Immature natural killer cell (primary cell): ENCODE measurements at regions not wholly inside any gene's neighbourhood (a gene's known extent, or its start where the extent isn't known, plus 50 kb on each side); places are given as distances from the start of the nearest gene placed in this dataset.
"Not testable (repeated sequence)": the region's sequence is repeated elsewhere in the genome, so short reads cannot be mapped to it uniquely, and the experiment has no call there.

Source experiments
- DNase-seq, 3 donors: peaks; one replicate each; pipeline ENCODE4 v3.0.0; 2022; ENCODE audit warnings: mixed read lengths in 1 of 3
- H3K27ac Mint-ChIP-seq, 6 donors: one replicate each; pipeline ENCODE4 v1.8.0; 2020; ENCODE audit warnings: mixed read lengths in 6 of 6, mild to moderate bottlenecking in 5 of 6, inconsistent platforms in 4 of 6, moderate library complexity in 3 of 6
- H3K27me3 Mint-ChIP-seq, 3 donors: one replicate each; pipeline ENCODE4 v1.8.0; 2020 to 2021; ENCODE audit warnings: low read depth in 3 of 3, mild to moderate bottlenecking in 3 of 3, mixed read lengths in 3 of 3, moderate library complexity in 3 of 3, inconsistent platforms in 1 of 3
- H3K36me3 Mint-ChIP-seq, 3 donors: one replicate each; pipeline ENCODE4 v1.8.0; 2020; ENCODE audit warnings: mixed read lengths in 3 of 3, inconsistent platforms in 2 of 3, mild to moderate bottlenecking in 2 of 3
- H3K4me1 Mint-ChIP-seq, 2 donors: one replicate each; pipeline ENCODE4 v1.8.0; 2020; ENCODE audit warnings: inconsistent platforms in 2 of 2, mild to moderate bottlenecking in 2 of 2, mixed read lengths in 2 of 2, moderate library complexity in 1 of 2
- H3K4me3 Mint-ChIP-seq, 5 donors: one replicate each; pipeline ENCODE4 v1.8.0; 2020; ENCODE audit warnings: mild to moderate bottlenecking in 5 of 5, mixed read lengths in 5 of 5, inconsistent platforms in 3 of 5, moderate library complexity in 3 of 5
- H3K9me3 Mint-ChIP-seq, 6 donors: one replicate each; pipeline ENCODE4 v1.8.0; 2020; ENCODE audit warnings: mild to moderate bottlenecking in 6 of 6, mixed read lengths in 6 of 6, inconsistent platforms in 4 of 6, moderate library complexity in 3 of 6

DNA sequence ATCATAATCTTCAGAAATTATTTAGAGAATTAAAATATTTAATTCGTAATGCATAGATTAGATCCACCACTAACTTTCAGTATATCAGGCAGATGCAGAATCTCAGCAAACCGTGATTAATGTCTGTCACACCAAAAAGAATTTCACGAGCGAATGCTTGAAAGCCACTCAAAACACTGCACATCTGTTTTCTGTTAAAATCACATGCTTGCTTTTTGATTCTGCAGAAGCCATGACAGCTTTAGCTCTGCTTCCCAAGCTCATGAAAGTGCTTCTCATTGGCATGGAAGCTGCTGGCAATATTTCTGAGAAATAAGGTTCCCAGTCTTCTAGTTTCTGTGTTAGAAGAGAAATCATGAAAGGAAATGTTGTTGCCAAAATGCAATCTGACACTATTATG is 837.8 kb upstream of the LRRN3 start:
- DNase-seq = no peak
- Mint-ChIP-seq H3K4me3 (no peak overlapping the region), H3K27me3 (peaks cover 0 to 2% (median 0%) of the 10 kb centered on the region in 3 donors), H3K9me3 (peaks cover 0 to 45% (median 10%) of the 10 kb centered on the region in 6 donors), H3K36me3 (no peaks in the 10 kb centered on the region), H3K27ac (no peak overlapping the region), H3K4me1 (no peaks in the 10 kb centered on the region)

DNA sequence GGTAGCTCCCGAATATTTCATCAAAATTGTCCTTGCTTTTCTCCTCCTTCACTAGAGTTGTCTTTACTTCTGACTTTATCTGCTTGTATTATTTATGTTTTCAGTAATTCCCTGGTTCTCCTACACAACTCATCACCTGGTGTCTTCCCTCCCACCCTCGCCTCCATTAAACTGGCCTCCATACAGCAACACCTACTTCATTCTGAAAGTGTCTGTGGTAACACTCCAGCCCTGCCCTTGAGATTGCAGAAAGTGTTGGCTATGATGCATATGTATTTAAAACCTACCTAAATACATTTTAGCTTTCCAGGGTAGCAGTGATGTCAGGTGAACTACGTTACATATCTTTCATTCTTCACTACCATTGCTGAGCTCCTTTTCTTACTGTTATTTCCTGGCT is 833.3 kb upstream of the LRRN3 start:
- Mint-ChIP-seq H3K36me3 (no peaks in the 10 kb centered on the region), H3K9me3 (peaks cover 0 to 47% (median 18%) of the 10 kb centered on the region in 6 donors)

DNA sequence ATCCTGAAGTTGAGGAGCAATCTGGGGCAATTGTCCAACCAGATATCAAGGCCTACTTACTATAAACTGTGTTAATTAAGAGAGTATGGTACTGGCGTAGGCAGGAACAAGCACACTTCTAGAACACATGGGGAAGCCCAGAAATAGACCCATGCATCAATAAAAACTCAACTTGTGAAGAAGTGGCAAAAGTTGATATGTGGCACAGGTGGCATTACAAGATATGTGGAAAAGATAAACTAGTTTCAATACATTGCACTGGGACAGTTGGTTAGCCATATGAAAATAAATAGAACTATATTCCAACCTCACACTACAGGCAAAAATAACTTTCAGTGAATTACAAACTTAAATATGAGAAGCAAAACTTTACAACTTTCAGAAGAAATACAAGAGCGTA is 828.7 kb upstream of the LRRN3 start:
- DNase-seq = no peak
- H3K36me3 Mint-ChIP-seq = no peaks in the 10 kb centered on the region
- H3K4me1 Mint-ChIP-seq = no peaks in the 10 kb centered on the region
- H3K27me3 Mint-ChIP-seq = peaks cover 0 to 2% (median 0%) of the 10 kb centered on the region in 3 donors
- peaks cover 4 to 43% (median 26%) of the 10 kb centered on the region in 6 donors for H3K9me3 Mint-ChIP-seq
- H3K27ac Mint-ChIP-seq = no peak overlapping the region
- no peak overlapping the region for H3K4me3 Mint-ChIP-seq

More for the DNA sequence above, 833.3 kb upstream of the LRRN3 start:
- H3K4me1 Mint-ChIP-seq = no peaks in the 10 kb centered on the region
- no peak for DNase-seq
- H3K27me3 Mint-ChIP-seq = peaks cover 0 to 2% (median 0%) of the 10 kb centered on the region in 3 donors
- no peak overlapping the region for H3K27ac Mint-ChIP-seq
- H3K4me3 Mint-ChIP-seq = no peak overlapping the region

DNA sequence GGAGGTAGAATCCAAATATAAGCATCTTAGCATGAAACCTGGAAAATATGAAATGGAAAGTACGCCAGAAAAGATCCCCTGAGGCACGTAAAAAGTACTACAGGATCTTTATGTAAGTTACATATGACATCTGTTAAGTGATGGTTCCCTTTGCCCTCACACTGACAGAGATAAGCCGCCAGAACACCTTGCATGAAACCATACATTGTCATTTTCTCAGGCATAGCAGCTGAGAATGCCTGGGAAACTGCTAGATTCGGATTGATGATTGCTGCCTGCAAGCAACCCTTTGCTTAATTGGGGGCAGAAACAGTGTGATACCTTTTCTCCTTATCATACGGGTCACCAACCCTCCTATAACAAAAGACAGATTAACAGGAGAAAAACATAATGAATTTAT is 826.6 kb upstream of the LRRN3 start:
- Mint-ChIP-seq H3K27ac (no peak overlapping the region), H3K4me3 (no peak overlapping the region), H3K27me3 (no peaks in the 10 kb centered on the region), H3K36me3 (no peaks in the 10 kb centered on the region), H3K4me1 (no peaks in the 10 kb centered on the region), H3K9me3 (peaks cover 6 to 54% (median 28%) of the 10 kb centered on the region in 6 donors)
- DNase-seq = no peak

GRCh38 chr7:110281362-110281761 is 809.6 kb upstream of the LRRN3 start:
- Mint-ChIP-seq H3K27me3 (peaks cover 0 to 2% (median 0%) of the 10 kb centered on the region in 3 donors), H3K9me3 (peaks cover 6 to 24% (median 8%) of the 10 kb centered on the region in 6 donors), H3K4me1 (no peaks in the 10 kb centered on the region), H3K4me3 (no peak overlapping the region), H3K36me3 (no peaks in the 10 kb centered on the region), H3K27ac (no peak overlapping the region)
- no peak for DNase-seq

- H3K36me3 Mint-ChIP-seq = no peaks in the 10 kb centered on the region
- no peak for DNase-seq
- peaks cover 4 to 33% (median 11%) of the 10 kb centered on the region in 6 donors for H3K9me3 Mint-ChIP-seq
- no peaks in the 10 kb centered on the region for H3K4me1 Mint-ChIP-seq
- H3K4me3 Mint-ChIP-seq = no peak overlapping the region
- H3K27me3 Mint-ChIP-seq = no peaks in the 10 kb centered on the region
- no peak overlapping the region for H3K27ac Mint-ChIP-seq
Measured at GRCh38 chr7:110283056-110283455, 807.9 kb upstream of the LRRN3 start.

DNA sequence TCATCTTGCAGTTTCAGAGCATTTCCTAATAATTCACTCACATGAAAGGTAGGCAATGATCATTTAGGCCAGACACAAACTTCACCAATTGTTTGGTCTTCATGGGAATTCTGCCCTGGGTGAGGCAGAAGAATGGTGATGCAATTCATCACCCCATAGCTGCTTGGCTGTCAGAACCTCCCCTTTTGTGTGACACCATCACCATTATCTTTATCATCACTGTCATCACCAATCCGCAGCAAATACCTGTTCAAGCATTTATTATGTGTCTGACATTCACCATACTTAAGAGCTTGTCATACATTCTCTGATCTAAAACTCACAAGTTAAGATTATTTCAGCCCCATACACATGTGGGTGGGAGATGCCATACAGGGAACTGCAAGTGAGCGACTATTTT is 799.5 kb upstream of the LRRN3 start:
- Mint-ChIP-seq H3K4me3 (no peak overlapping the region), H3K9me3 (peaks cover 3 to 42% (median 13%) of the 10 kb centered on the region in 6 donors), H3K36me3 (no peaks in the 10 kb centered on the region), H3K4me1 (no peaks in the 10 kb centered on the region), H3K27me3 (no peaks in the 10 kb centered on the region), H3K27ac (no peak overlapping the region)
- no peak for DNase-seq

- Mint-ChIP-seq H3K27me3 (no peaks in the 10 kb centered on the region), H3K36me3 (no peaks in the 10 kb centered on the region), H3K4me3 (no peak overlapping the region), H3K9me3 (peaks cover 4 to 49% (median 13%) of the 10 kb centered on the region in 6 donors), H3K27ac (no peak overlapping the region), H3K4me1 (no peaks in the 10 kb centered on the region)
- DNase-seq = no peak
Measured at GRCh38 chr7:110296321-110296720, 794.6 kb upstream of the LRRN3 start.

- Mint-ChIP-seq H3K27ac (no peak overlapping the region), H3K9me3 (peaks cover 22 to 44% (median 33%) of the 10 kb centered on the region in 6 donors), H3K27me3 (peaks cover 0 to 2% (median 0%) of the 10 kb centered on the region in 3 donors), H3K4me1 (no peaks in the 10 kb centered on the region), H3K4me3 (no peak overlapping the region), H3K36me3 (peaks cover 0 to 4% (median 0%) of the 10 kb centered on the region in 3 donors)
- DNase-seq = no peak
Measured at GRCh38 chr7:110307776-110308175, 783.2 kb upstream of the LRRN3 start.

- no peak for DNase-seq
- H3K36me3 Mint-ChIP-seq = peaks cover 0 to 4% (median 0%) of the 10 kb centered on the region in 3 donors
- H3K27me3 Mint-ChIP-seq = peaks cover 0 to 2% (median 0%) of the 10 kb centered on the region in 3 donors
- no peak overlapping the region for H3K27ac Mint-ChIP-seq
- peaks cover 22 to 44% (median 36%) of the 10 kb centered on the region in 6 donors for H3K9me3 Mint-ChIP-seq
- no peak overlapping the region for H3K4me3 Mint-ChIP-seq
- no peaks in the 10 kb centered on the region for H3K4me1 Mint-ChIP-seq
Measured at GRCh38 chr7:110308791-110309190, 782.1 kb upstream of the LRRN3 start.

DNA sequence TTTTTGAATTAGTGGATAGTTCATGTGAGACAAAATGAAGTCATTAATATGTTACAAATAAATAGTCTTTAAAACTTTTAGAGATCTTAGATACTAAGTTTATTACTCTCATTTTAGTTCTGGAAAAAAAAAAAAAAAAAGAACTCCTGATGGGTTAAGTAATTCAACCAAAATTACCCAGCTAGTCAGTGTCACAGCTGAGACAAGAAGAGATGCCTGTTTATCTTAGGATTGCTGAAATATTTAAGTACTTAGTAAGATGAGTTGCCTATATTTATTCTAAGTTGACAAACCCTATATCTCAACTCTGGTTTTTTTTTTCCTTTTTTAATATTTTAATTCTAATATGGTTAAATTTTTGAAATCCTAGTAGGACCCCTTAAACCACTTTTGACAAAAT is 781.0 kb upstream of the LRRN3 start:
- DNase-seq = no peak
- Mint-ChIP-seq H3K27ac (no peak overlapping the region), H3K9me3 (peaks cover 30 to 51% (median 42%) of the 10 kb centered on the region in 6 donors), H3K4me3 (no peak overlapping the region), H3K4me1 (no peaks in the 10 kb centered on the region), H3K27me3 (peaks cover 0 to 2% (median 0%) of the 10 kb centered on the region in 3 donors), H3K36me3 (peaks cover 0 to 4% (median 0%) of the 10 kb centered on the region in 3 donors)

DNA sequence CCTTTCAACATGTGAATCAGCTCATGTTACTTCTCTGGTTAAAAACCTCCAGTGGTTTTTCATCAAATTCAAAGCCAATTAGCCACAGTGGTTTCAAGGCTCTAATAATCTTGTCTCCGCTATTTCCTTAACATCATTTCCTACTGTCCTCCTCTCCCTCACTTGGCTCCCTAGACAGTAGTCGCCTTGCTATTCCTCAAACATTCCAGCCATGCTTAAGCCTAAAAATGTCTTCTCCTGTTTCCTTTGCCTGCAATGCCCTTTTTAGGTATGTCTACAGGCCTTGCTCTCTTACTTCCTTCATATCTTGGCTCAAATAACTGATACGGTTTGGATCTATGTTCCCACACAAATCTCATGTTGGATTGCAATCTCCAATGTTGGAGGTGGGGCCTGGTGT is 779.4 kb upstream of the LRRN3 start:
- Mint-ChIP-seq H3K36me3 (peaks cover 0 to 7% (median 0%) of the 10 kb centered on the region in 3 donors), H3K4me3 (no peak overlapping the region), H3K27me3 (peaks cover 0 to 2% (median 0%) of the 10 kb centered on the region in 3 donors), H3K9me3 (peaks cover 22 to 58% (median 43%) of the 10 kb centered on the region in 6 donors), H3K4me1 (no peaks in the 10 kb centered on the region), H3K27ac (no peak overlapping the region)
- no peak for DNase-seq

DNA sequence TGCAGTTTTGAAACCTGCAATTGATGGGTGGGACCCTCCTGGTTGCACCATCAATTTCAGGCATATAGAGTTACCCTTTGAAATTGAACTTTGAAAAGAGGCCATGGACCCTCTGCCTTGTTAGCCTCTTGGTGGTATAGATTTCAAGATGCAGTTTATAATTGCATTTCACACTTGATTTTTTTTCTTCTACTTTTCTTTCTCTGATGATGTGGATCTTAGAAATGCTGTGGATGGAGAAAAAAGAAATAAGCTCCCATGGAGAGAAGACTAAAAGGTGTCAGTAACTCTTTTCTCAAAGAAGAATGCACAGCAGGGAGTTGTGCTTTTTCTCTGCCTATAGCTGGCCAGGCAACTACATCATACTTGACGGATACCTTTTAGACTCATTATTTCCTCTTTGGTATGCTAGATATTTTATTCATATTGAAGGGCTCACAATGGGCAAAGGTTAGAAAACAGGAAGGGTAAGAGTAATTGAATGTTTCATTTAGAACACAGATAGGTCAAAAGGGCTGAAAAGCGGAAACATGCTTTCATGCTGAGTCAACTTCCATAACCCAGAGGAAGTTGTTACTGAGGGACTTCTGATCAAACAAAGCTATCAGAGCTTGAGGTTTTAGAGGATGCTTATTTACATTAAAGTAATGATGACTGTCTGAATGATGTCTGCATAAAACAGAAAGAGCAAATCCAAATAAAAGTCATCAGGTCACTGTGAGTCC is 773.2 kb upstream of the LRRN3 start:
- peaks cover 4 to 48% (median 39%) of the 10 kb centered on the region in 6 donors for H3K9me3 Mint-ChIP-seq
- no peak for DNase-seq
- no peak overlapping the region for H3K4me3 Mint-ChIP-seq
- H3K27ac Mint-ChIP-seq = no peak overlapping the region
- H3K27me3 Mint-ChIP-seq = peaks cover 0 to 1% (median 0%) of the 10 kb centered on the region in 3 donors
- no peaks in the 10 kb centered on the region for H3K4me1 Mint-ChIP-seq
- peaks cover 0 to 3% (median 0%) of the 10 kb centered on the region in 3 donors for H3K36me3 Mint-ChIP-seq

DNA sequence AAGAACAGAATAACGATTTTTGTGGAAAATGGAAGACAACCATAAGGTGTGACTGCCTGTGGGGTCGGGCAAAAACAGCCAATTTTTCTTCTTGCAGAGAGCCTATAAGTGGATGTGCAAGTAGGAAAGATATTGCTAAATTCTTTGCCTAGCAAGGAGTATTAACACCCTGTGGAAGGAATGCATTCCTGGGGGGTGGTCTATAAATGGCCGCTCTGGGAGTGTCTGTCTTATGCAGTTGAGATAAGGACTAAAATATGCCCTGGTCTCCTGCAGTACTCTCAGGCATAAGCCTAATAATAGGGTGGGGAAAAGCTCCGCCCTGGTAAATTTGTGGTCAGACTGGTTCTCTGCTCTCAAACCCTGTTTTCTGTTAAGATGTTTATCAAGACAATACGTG is 770.6 kb upstream of the LRRN3 start:
- H3K9me3 Mint-ChIP-seq = peaks cover 0 to 45% (median 32%) of the 10 kb centered on the region in 6 donors
- H3K4me1 Mint-ChIP-seq, H3K4me3 Mint-ChIP-seq, H3K27me3 Mint-ChIP-seq, H3K27ac Mint-ChIP-seq, H3K36me3 Mint-ChIP-seq, DNase-seq: not testable (repeated sequence)

GRCh38 chr7:110322796-110323195 is 768.1 kb upstream of the LRRN3 start:
- Mint-ChIP-seq H3K27ac (no peak overlapping the region), H3K36me3 (no peaks in the 10 kb centered on the region), H3K4me3 (no peak overlapping the region), H3K4me1 (no peaks in the 10 kb centered on the region), H3K9me3 (peaks cover 5 to 49% (median 26%) of the 10 kb centered on the region in 6 donors), H3K27me3 (no peaks in the 10 kb centered on the region)
- no peak for DNase-seq
